ENCODE measurements at regions not wholly inside any gene's neighbourhood (a gene's known extent, or its start where the extent isn't known, plus 50 kb on each side); places are given as distances from the start of the nearest gene placed in this dataset.

GRCh38 chrX:23525531-23525930, 141.8 kb upstream of the PRDX4 start:
- peak; percentile 58 for DNase-seq (ENCODE audit: low read depth)

- no peak for DNase-seq (ENCODE audit: low read depth)
These were observed 126.8 kb upstream of the PRDX4 start for GRCh38 chrX:23540532-23540931.

- DNase-seq (ENCODE audit: low read depth), result peak; percentile 59
These were observed 119.1 kb upstream of the PRDX4 start for GRCh38 chrX:23548164-23548563.

GRCh38 chrX:23552303-23552702, 115.0 kb upstream of the PRDX4 start:
- DNase-seq (ENCODE audit: low read depth), result no peak

GRCh38 chrX:23554304-23554703, 113.0 kb upstream of the PRDX4 start:
- DNase-seq (ENCODE audit: low read depth), result peak; percentile 53

GRCh38 chrX:23557070-23557469, 110.2 kb upstream of the PRDX4 start:
- peak; percentile 3 for DNase-seq (ENCODE audit: low read depth)

- DNase-seq (ENCODE audit: low read depth), result no peak
These were observed 107.3 kb upstream of the PRDX4 start for GRCh38 chrX:23559975-23560374.

- DNase-seq (ENCODE audit: low read depth), result no peak
These were observed 96.5 kb upstream of the PRDX4 start for GRCh38 chrX:23570674-23571343.

GRCh38 chrX:23575281-23575680, 92.0 kb upstream of the PRDX4 start:
- no peak for DNase-seq (ENCODE audit: low read depth)

- DNase-seq (ENCODE audit: low read depth), result peak; percentile 19
These were observed 89.2 kb upstream of the PRDX4 start for GRCh38 chrX:23578079-23578478.

- DNase-seq (ENCODE audit: low read depth), result no peak
These were observed 77.8 kb upstream of the PRDX4 start for GRCh38 chrX:23589496-23589895.

- no peak for DNase-seq (ENCODE audit: low read depth)
These were observed 74.6 kb upstream of the PRDX4 start for GRCh38 chrX:23592741-23593140.

- no peak for DNase-seq (ENCODE audit: low read depth)
These were observed 68.7 kb upstream of the PRDX4 start for GRCh38 chrX:23598575-23598974.

- no peak for DNase-seq (ENCODE audit: low read depth)
These were observed 63.8 kb upstream of the PRDX4 start for GRCh38 chrX:23603501-23603900.

- DNase-seq (ENCODE audit: low read depth), result peak; percentile 23
These were observed 56.8 kb upstream of the PRDX4 start for GRCh38 chrX:23610495-23610894.

GRCh38 chrX:23612846-23613245, 54.4 kb upstream of the PRDX4 start:
- DNase-seq (ENCODE audit: low read depth), result no peak

GRCh38 chrX:23616361-23616760, 50.9 kb upstream of the PRDX4 start:
- DNase-seq (ENCODE audit: low read depth), result peak; percentile 28

Measured in RPMI7951 (cell line).